H1 (cell line): ENCODE measurements at regions not wholly inside any gene's neighbourhood (a gene's known extent, or its start where the extent isn't known, plus 50 kb on each side); places are given as distances from the start of the nearest gene placed in this dataset.

ENCODE experiments used
- CTCF ChIA-PET: fragments of 300-600 bp; sonication (Branson Sonifier 250); formaldehyde crosslinking; loops from one replicate; lab custom pipeline; 2021; ENCODE audit not compliant: partially characterized antibody; lab: Charles Lee
- POLR2A ChIA-PET: fragments of 300-600 bp; sonication (Branson Sonifier 250); formaldehyde crosslinking; loops from one replicate; lab custom pipeline; 2021; ENCODE audit warnings: inconsistent platforms; ENCODE audit not compliant: partially characterized antibody; lab: Charles Lee
- DNase-seq, 2 experiments: peaks; one replicate each; pipeline versions ENCODE4 v3.0.0 to v3.0.0-alpha.2; 2010 to 2022; ENCODE audit warnings: low spot score in 2 of 2, low read depth in 1 of 2, mixed read lengths in 1 of 2
- FAIRE-seq: peaks from 2 replicates; lab custom pipeline; 2011; peaks lifted over from hg19 to GRCh38; lab: Jason Lieb, UNC
- H2AFZ ChIP-seq: 2 replicates; pipeline ENCODE4 v1.8.1; 2012; ENCODE audit warnings: low read length, inconsistent platforms
- H2AK5ac ChIP-seq: 2 replicates; pipeline ENCODE4 v1.6.1; 2013; ENCODE audit warnings: low read depth, low read length
- H2BK120ac ChIP-seq: replicated peaks from 2 replicates; pipeline ENCODE3; 2013; ENCODE audit warnings: low read depth, low read length, inconsistent platforms
- H2BK12ac ChIP-seq: 2 replicates; pipeline ENCODE4 v1.6.1; 2013; ENCODE audit warnings: low read depth, low read length
- H2BK15ac ChIP-seq: 2 replicates; pipeline ENCODE4 v1.6.1; 2013; ENCODE audit warnings: low read length
- H2BK20ac ChIP-seq: 2 replicates; pipeline ENCODE4 v1.6.1; 2013; ENCODE audit warnings: low read length
- H2BK5ac ChIP-seq: 2 replicates; pipeline ENCODE4 v1.6.1; 2013; ENCODE audit warnings: low read depth, low read length
- H3K14ac ChIP-seq: 2 replicates; pipeline ENCODE4 v1.6.1; 2013; ENCODE audit warnings: inconsistent platforms; ENCODE audit not compliant: insufficient read length
- H3K18ac ChIP-seq: 2 replicates; pipeline ENCODE4 v1.6.1; 2013; ENCODE audit warnings: low read length; ENCODE audit errors: extremely low read depth
- H3K23ac ChIP-seq: 2 replicates; pipeline ENCODE4 v1.6.1; 2013; ENCODE audit warnings: inconsistent platforms; ENCODE audit not compliant: insufficient read length
- H3K23me2 ChIP-seq: 2 replicates; pipeline ENCODE4 v1.6.1; 2013; ENCODE audit warnings: low read depth, low read length
- H3K27ac ChIP-seq: 2 replicates; pipeline ENCODE4 v1.6.1; 2011; ENCODE audit warnings: low read depth, low read length, inconsistent platforms
- H3K27me3 ChIP-seq, 4 experiments: replicated peaks in 1 of 4; 1 replicate in 1 of 4; 2 replicates in 3 of 4; pipeline versions ENCODE4 v1.6.1 to v1.8.1; 2011 to 2013; ENCODE audit warnings: low read length in 3 of 4, mild to moderate bottlenecking in 3 of 4, inconsistent platforms in 2 of 4, mixed read lengths in 2 of 4, moderate library complexity in 1 of 4; ENCODE audit not compliant: control insufficient read depth in 3 of 4, insufficient read depth in 3 of 4; ENCODE audit errors: extremely low read depth in 1 of 4
- H3K36me3 ChIP-seq, 4 experiments: 2 replicates each; pipeline versions ENCODE4 v1.6.1 to v1.8.1; 2011 to 2013; ENCODE audit warnings: mild to moderate bottlenecking in 4 of 4, low read length in 3 of 4, moderate library complexity in 2 of 4, control low read depth in 1 of 4, inconsistent platforms in 1 of 4; ENCODE audit not compliant: insufficient read depth in 4 of 4, control insufficient read depth in 2 of 4
- H3K4ac ChIP-seq: replicated peaks from 2 replicates; pipeline ENCODE3; 2013; ENCODE audit warnings: low read length, low read depth, mixed read lengths, inconsistent platforms; ENCODE audit not compliant: insufficient read length
- H3K4me1 ChIP-seq, 4 experiments: replicated peaks in 1 of 4; 1 replicate in 1 of 4; 2 replicates in 3 of 4; pipeline versions ENCODE4 v1.6.1 to v1.8.1; 2011 to 2013; ENCODE audit warnings: low read length in 3 of 4, inconsistent platforms in 2 of 4, mixed read lengths in 1 of 4; ENCODE audit not compliant: insufficient read depth in 4 of 4, control insufficient read depth in 3 of 4
- H3K4me2 ChIP-seq, 2 experiments: 2 replicates each; pipeline versions ENCODE4 v1.6.1 to v1.8.1; 2011 to 2013; ENCODE audit warnings: low read depth in 2 of 2, low read length in 2 of 2, control low read depth in 1 of 2, inconsistent platforms in 1 of 2, mild to moderate bottlenecking in 1 of 2; ENCODE audit not compliant: insufficient read depth in 1 of 2
- H3K4me3 ChIP-seq, 4 experiments: fragments of 200-600, 300-600 bp in 1 of 4; sonication (generic), shearing (Covaris generic), sonication (Bioruptor Twin) in 1 of 4; 2 replicates each; pipeline versions ENCODE4 v1.5.1 to v1.8.1; 2011 to 2016; ENCODE audit warnings: low read length in 4 of 4, low read depth in 3 of 4, control low read depth in 2 of 4, inconsistent platforms in 2 of 4, mild to moderate bottlenecking in 2 of 4, mixed read lengths in 1 of 4, moderate library complexity in 1 of 4; ENCODE audit not compliant: insufficient read depth in 2 of 4; ENCODE audit errors: extremely low read depth in 1 of 4
- H3K56ac ChIP-seq: replicated peaks from 2 replicates; pipeline ENCODE3; 2013; ENCODE audit warnings: low read depth, mild to moderate bottlenecking, mixed read lengths, low read length, inconsistent platforms; ENCODE audit not compliant: insufficient read length
- H3K79me1 ChIP-seq: 2 replicates; pipeline ENCODE4 v1.6.1; 2013; ENCODE audit warnings: low read depth, low read length, control low read depth
- H3K79me2 ChIP-seq, 2 experiments: 2 replicates each; pipeline versions ENCODE4 v1.6.1 to v1.8.1; 2012 to 2013; ENCODE audit warnings: low read length in 2 of 2, mild to moderate bottlenecking in 2 of 2, inconsistent platforms in 1 of 2; ENCODE audit not compliant: insufficient read depth in 2 of 2, control insufficient read depth in 1 of 2
- H3K9ac ChIP-seq, 4 experiments: replicated peaks in 1 of 4; 1 replicate in 1 of 4; 2 replicates in 3 of 4; pipeline versions ENCODE4 v1.6.1 to v1.8.1; 2011 to 2013; ENCODE audit warnings: low read depth in 3 of 4, low read length in 3 of 4, control low read depth in 2 of 4, mild to moderate bottlenecking in 2 of 4, moderate library complexity in 2 of 4, inconsistent platforms in 1 of 4; ENCODE audit errors: extremely low read depth in 1 of 4
- H3K9me3 ChIP-seq, 2 experiments: 2 replicates each; pipeline versions ENCODE4 v1.6.1 to v1.8.1; 2012 to 2013; ENCODE audit warnings: mild to moderate bottlenecking in 2 of 2, moderate library complexity in 2 of 2, control low read depth in 1 of 2, inconsistent platforms in 1 of 2, low read depth in 1 of 2, low read length in 1 of 2, mixed read lengths in 1 of 2; ENCODE audit not compliant: insufficient read depth in 2 of 2
- H4K20me1 ChIP-seq, 2 experiments: replicated peaks in 1 of 2; 2 replicates each; pipeline versions ENCODE3 to v1.8.1; 2011 to 2013; ENCODE audit warnings: inconsistent platforms in 2 of 2, low read length in 2 of 2, mild to moderate bottlenecking in 1 of 2; ENCODE audit not compliant: insufficient read depth in 2 of 2, control insufficient read depth in 1 of 2
- H4K5ac ChIP-seq: 2 replicates; pipeline ENCODE4 v1.6.1; 2013; ENCODE audit warnings: low read length, low read depth, mixed read lengths, inconsistent platforms; ENCODE audit not compliant: insufficient read length
- H4K8ac ChIP-seq: 2 replicates; pipeline ENCODE4 v1.8.0; 2013; ENCODE audit warnings: mild to moderate bottlenecking, moderate library complexity, low read length, inconsistent platforms; ENCODE audit not compliant: insufficient read depth; ENCODE audit errors: extremely low read depth
- H4K91ac ChIP-seq: replicated peaks from 2 replicates; pipeline ENCODE3; 2013; ENCODE audit warnings: low read length, mixed read lengths, inconsistent platforms; ENCODE audit not compliant: insufficient read length
- CEBPB ChIP-seq: IDR thresholded peaks from 2 replicates; pipeline ENCODE4 v1.6.1; 2012; ENCODE audit warnings: low read depth, low read length
- CREB1 ChIP-seq: IDR thresholded peaks from 2 replicates; pipeline ENCODE4 v1.6.1; 2012; ENCODE audit warnings: inconsistent platforms
- EZH2 ChIP-seq: fragments of 200-600 bp; sonication (generic); IDR thresholded peaks from 2 replicates; pipeline ENCODE4 v1.7.1; 2012; ENCODE audit warnings: low read depth, mild to moderate bottlenecking, moderate library complexity, low read length, inconsistent platforms; ENCODE audit not compliant: severe bottlenecking
- HDAC6 ChIP-seq: IDR thresholded peaks from one replicate; pipeline ENCODE4 v1.7.1; 2012; ENCODE audit warnings: low read depth, mild to moderate bottlenecking, inconsistent platforms, low read length, moderate library complexity
- JUND ChIP-seq: IDR thresholded peaks from 2 replicates; pipeline ENCODE4 v1.6.1; 2011; ENCODE audit warnings: mild to moderate bottlenecking, improper control_type of control experiment, low read length
- POLR2AphosphoS5 ChIP-seq: IDR thresholded peaks from 2 replicates; pipeline ENCODE4 v1.6.1; 2011; ENCODE audit warnings: low read depth, low read length
- SAP30 ChIP-seq: fragments of 300-600 bp; sonication (generic); IDR thresholded peaks from 2 replicates; pipeline ENCODE4 v1.7.1; 2012; ENCODE audit warnings: low read length, moderate library complexity, mild to moderate bottlenecking, inconsistent platforms; ENCODE audit not compliant: insufficient read depth, insufficient replicate concordance
- SIN3A ChIP-seq, 2 experiments: IDR thresholded peaks in 1 of 2; conservative IDR thresholded peaks in 1 of 2; 2 replicates each; pipeline ENCODE4 v1.6.1; 2011 to 2012; ENCODE audit warnings: low read length in 2 of 2, improper control_type of control experiment in 1 of 2, low read depth in 1 of 2, mild to moderate bottlenecking in 1 of 2
- SP2 ChIP-seq: IDR thresholded peaks from 2 replicates; pipeline ENCODE4 v1.6.1; 2012; ENCODE audit warnings: mild to moderate bottlenecking, low read length, inconsistent platforms
- SRF ChIP-seq: IDR thresholded peaks from 2 replicates; pipeline ENCODE4 v1.6.1; 2011; ENCODE audit warnings: mild to moderate bottlenecking, low read depth, low read length, moderate library complexity
- TAF1 ChIP-seq: IDR thresholded peaks from 2 replicates; pipeline ENCODE4 v1.6.1; 2011; ENCODE audit warnings: mild to moderate bottlenecking, low read depth, low read length
- USF2 ChIP-seq: IDR thresholded peaks from 2 replicates; pipeline ENCODE4 v1.6.1; 2011; ENCODE audit warnings: low read length, improper control_type of control experiment
- YY1 ChIP-seq: IDR thresholded peaks from 2 replicates; pipeline ENCODE4 v1.6.1; 2011; ENCODE audit warnings: low read depth, mild to moderate bottlenecking, low read length
- WGBS, 2 experiments: shearing (Covaris generic) in 1 of 2; methylation state at CpG; one replicate each; pipeline versions ENCODE4 v1.1.6 to v1.1.7; 2013 to 2015; ENCODE audit warnings: low lambda C conversion rate in 2 of 2, mixed read lengths in 2 of 2, inconsistent platforms in 1 of 2, low coverage in 1 of 2, missing lambda C conversion rate in 1 of 2; ENCODE audit not compliant: insufficient replicate concordance in 2 of 2, insufficient coverage in 1 of 2, insufficient read length in 1 of 2; ENCODE audit errors: extremely low coverage in 1 of 2, missing lambda C conversion rate in 1 of 2; 5-methylcytosine and 5-hydroxymethylcytosine counted together

- WGBS, 2 experiments = 85% methylated on average over 6 of the region's 6 CpGs; no CpG with 5 or more reads in 1 of the 2 experiments
- CTCF ChIA-PET = no interaction called here
- Histone ChIP-seq H4K8ac (no peak overlapping the region), H3K9me3 (peaks cover 6 to 9% of the 10 kb centered on the region in 2 experiments; a peak in 2 of 4 replicates), H3K4me3 (no peak overlapping the region), H4K91ac (no peak overlapping the region), H3K79me1 (no peaks in the 10 kb centered on the region), H2BK5ac (no peak overlapping the region), H2BK12ac (no peak overlapping the region), H3K9ac (no peak overlapping the region), H3K18ac (no peak overlapping the region), H2BK20ac (no peak overlapping the region), H3K36me3 (no peaks in the 10 kb centered on the region), H3K79me2 (no peaks in the 10 kb centered on the region), H2BK120ac (no peak overlapping the region), H3K14ac (no peak overlapping the region), H4K20me1 (no peaks in the 10 kb centered on the region), H3K23me2 (no peaks in the 10 kb centered on the region), H3K4me2 (no peak overlapping the region), H2BK15ac (no peak overlapping the region), H4K5ac (no peak overlapping the region), H3K27ac (no peak overlapping the region), H2AFZ (no peak overlapping the region), H3K56ac (no peak overlapping the region), H3K23ac (no peak overlapping the region), H2AK5ac (no peak overlapping the region), H3K27me3 (no peaks in the 10 kb centered on the region), H3K4ac (no peak overlapping the region), H3K4me1 (no peaks in the 10 kb centered on the region)
- TF ChIP-seq SIN3A (conservative IDR thresholded peaks at IDR 0.05 in 1 of 2, IDR thresholded peaks at IDR 0.05 in 1 of 2; ENCODE audit: low read depth in 1 of 2, low read length in 2 of 2) (no peak), HDAC6 (no peak), USF2 (no peak), EZH2 (no peak), SRF (no peak), TAF1 (no peak), CEBPB (no peak), YY1 (no peak), SAP30 (no peak), POLR2AphosphoS5 (no peak), CREB1 (no peak), JUND (no peak), SP2 (no peak)
- POLR2A ChIA-PET = no interaction called here
- FAIRE-seq (no peak), DNase-seq (no peak)
Observed at GRCh38 chr17:33983824-33984574, 271.1 kb upstream of the CCL2 start.
